Small intestine (tissue), 7 donors: ENCODE measurements at regions not wholly inside any gene's neighbourhood (a gene's known extent, or its start where the extent isn't known, plus 50 kb on each side); places are given as distances from the start of the nearest gene placed in this dataset.

Experiments used
- DNase-seq, 2 donors: peaks; one replicate each; pipeline versions ENCODE4 v3.0.0 to v3.0.0-alpha.2; 2013
- FAIRE-seq: peaks from 2 replicates; lab custom pipeline; 2012; peaks lifted over from hg19 to GRCh38; lab: Jason Lieb, UNC
- H3K27ac ChIP-seq, 3 donors: one replicate each; pipeline ENCODE4 v1.5.1; 2013; ENCODE audit warnings: low read length in 2 of 3, mild to moderate bottlenecking in 2 of 3, control low read depth in 1 of 3, inconsistent platforms in 1 of 3, low read depth in 1 of 3, moderate library complexity in 1 of 3
- H3K27me3 ChIP-seq, 3 donors: one replicate each; pipeline ENCODE4 v1.6.1; 2013; ENCODE audit warnings: low read length in 3 of 3, inconsistent platforms in 1 of 3; ENCODE audit not compliant: control insufficient read depth in 3 of 3, insufficient read depth in 3 of 3
- H3K36me3 ChIP-seq, 3 donors: one replicate each; pipeline ENCODE4 v1.6.1; 2013; ENCODE audit warnings: low read length in 3 of 3, inconsistent platforms in 1 of 3, low read depth in 1 of 3, mild to moderate bottlenecking in 1 of 3, moderate library complexity in 1 of 3; ENCODE audit not compliant: control insufficient read depth in 3 of 3, insufficient read depth in 2 of 3
- H3K4me1 ChIP-seq, 3 donors: one replicate each; pipeline ENCODE4 v1.6.1; 2013; ENCODE audit warnings: low read length in 2 of 3, inconsistent platforms in 1 of 3, low read depth in 1 of 3, mild to moderate bottlenecking in 1 of 3, moderate library complexity in 1 of 3; ENCODE audit not compliant: control insufficient read depth in 3 of 3, insufficient read depth in 2 of 3
- H3K4me3 ChIP-seq, 3 donors: one replicate each; pipeline ENCODE4 v1.5.1; 2013; ENCODE audit warnings: low read length in 3 of 3, control low read depth in 1 of 3, inconsistent platforms in 1 of 3, low read depth in 1 of 3, mild to moderate bottlenecking in 1 of 3, moderate library complexity in 1 of 3
- H3K9me3 ChIP-seq, 2 donors: one replicate each; pipeline ENCODE4 v1.6.1; 2013; ENCODE audit warnings: low read depth in 1 of 2, low read length in 1 of 2; ENCODE audit not compliant: control insufficient read depth in 2 of 2, insufficient read depth in 1 of 2
- WGBS, 3 donors: extraction: QIAGEN DNeasy Blood & Tissue Kit; methylation state at CpG; one replicate each; pipeline ENCODE4 v1.1.7; 2013; 5-methylcytosine and 5-hydroxymethylcytosine counted together
- donor health status: healthy with polysubstance abuse.
- donor health status: control.
- donor health status: control.
- donor health status: Bipolar disorder and iron deficiency.
- donor health status: healthy.

DNA sequence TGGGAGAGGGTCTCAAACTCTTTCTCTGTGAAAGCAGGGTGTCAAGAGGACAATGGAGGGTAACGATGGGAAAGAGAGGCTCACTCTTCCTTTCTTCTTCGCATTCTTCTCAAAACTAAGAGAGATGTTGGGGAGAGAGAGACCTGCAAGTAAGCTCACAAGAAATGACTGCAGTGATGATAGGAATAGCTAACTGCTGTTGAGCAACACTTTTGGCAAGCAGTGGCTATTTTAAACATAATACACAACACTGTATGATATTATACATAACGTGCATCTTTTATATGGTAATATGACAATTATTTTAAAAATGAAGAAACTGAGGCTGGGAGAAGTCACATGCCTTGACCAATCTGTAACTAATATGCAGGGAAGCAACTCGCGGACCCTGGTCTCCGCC lies 247.5 kb downstream of the CMPK2 start:
- DNase-seq (no peak), FAIRE-seq (no peak)
- 84 to 90% (median 86%) methylated on average over 6 of the region's 6 CpGs for WGBS, 3 donors
- Histone ChIP-seq H3K36me3 (no peaks in the 10 kb centered on the region), H3K9me3 (peaks cover 0 to 9% of the 10 kb centered on the region in 2 donors), H3K27ac (no peak overlapping the region), H3K27me3 (peaks cover 0 to 4% (median 0%) of the 10 kb centered on the region in 3 donors), H3K4me3 (no peak overlapping the region), H3K4me1 (no peaks in the 10 kb centered on the region)

DNA sequence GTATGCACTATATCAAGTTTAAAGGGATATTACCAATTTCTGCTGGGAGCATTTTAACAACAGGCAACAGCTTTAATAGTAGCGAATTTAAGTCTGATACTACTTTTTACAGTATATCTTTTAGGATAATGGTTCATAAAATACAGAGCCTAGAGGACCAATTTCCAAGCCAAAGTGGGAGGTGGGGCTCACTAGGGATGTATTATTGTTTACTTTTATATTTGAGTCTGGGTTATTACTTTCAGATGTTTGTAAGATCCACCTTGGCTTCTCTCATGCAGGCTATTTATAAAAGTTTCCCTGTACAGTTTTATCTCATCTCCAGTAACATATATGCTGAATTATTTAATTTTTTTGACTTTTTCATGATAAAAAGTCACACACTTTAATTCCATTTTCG lies 242.0 kb downstream of the CMPK2 start:
- DNase-seq (no peak), FAIRE-seq (no peak)
- Histone ChIP-seq H3K4me1 (no peaks in the 10 kb centered on the region), H3K27me3 (no peaks in the 10 kb centered on the region), H3K27ac (no peak overlapping the region), H3K9me3 (no peaks in the 10 kb centered on the region), H3K36me3 (no peaks in the 10 kb centered on the region), H3K4me3 (no peak overlapping the region)
- 69 to 81% (median 78%) methylated on average over 2 of the region's 2 CpGs for WGBS, 3 donors

DNA sequence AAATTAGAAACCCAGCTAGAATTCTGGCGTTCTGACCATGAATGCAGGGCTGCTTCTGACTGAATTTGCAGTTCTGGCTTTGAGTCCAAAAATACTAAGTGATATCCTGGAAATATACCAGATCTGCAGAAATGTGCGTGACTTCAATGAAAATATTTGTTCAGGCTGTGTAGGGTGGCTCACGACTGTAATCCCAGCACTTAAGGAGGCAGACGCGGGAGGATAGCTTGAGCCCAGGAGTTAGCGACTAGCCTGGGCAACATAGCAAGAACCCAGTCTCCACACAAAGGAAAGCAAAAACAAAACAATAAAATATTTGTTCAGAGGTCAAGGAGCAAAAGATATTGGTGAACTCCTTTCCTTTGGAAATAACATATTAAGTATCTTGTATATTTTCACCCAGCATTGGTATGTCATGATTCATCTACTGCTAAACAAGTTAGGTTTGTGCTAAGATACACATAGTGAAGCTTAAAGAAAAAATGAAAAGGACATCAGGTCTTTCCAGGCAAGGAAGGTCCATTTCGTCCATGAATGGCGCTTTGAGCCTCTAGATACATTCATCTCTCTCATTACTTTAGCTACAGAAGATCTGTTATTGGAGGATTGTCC lies 239.2 kb downstream of the CMPK2 start:
- DNase-seq (no peak), FAIRE-seq (no peak)
- no peak overlapping the region for H3K4me3 ChIP-seq
- no peaks in the 10 kb centered on the region for H3K27me3 ChIP-seq
- WGBS, 3 donors, result 60 to 72% (median 69%) methylated on average over 8 of the region's 8 CpGs
- H3K36me3 ChIP-seq, result no peaks in the 10 kb centered on the region
- H3K27ac ChIP-seq, result no peak overlapping the region
- H3K9me3 ChIP-seq, result no peaks in the 10 kb centered on the region
- no peaks in the 10 kb centered on the region for H3K4me1 ChIP-seq

DNA sequence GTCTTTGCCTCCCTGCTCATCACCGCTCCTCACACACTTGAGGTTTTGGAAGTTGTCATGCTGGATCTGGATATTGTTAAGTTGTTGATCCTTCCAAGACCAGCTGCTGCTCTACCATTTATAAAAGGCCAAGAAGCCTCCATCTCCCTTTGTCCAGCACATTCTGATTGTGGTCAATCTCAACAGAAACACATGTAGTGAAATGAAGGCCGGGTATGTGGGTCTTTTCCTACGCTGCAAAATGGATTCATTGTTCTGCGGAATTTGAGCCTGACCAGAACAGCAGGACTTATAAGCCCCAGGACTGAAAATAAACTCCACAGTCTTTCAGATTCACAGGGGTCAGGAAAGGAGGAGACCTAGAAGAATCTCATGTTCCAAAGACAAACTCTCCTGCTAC lies 238.4 kb downstream of the CMPK2 start:
- no peaks in the 10 kb centered on the region for H3K9me3 ChIP-seq

GRCh38 chr2:6630209-6630608 lies 235.5 kb downstream of the CMPK2 start:
- Histone ChIP-seq H3K27ac (no peak overlapping the region), H3K9me3 (no peaks in the 10 kb centered on the region), H3K36me3 (no peaks in the 10 kb centered on the region), H3K4me1 (no peaks in the 10 kb centered on the region), H3K27me3 (no peaks in the 10 kb centered on the region), H3K4me3 (no peak overlapping the region)
- WGBS, 3 donors, result 55 to 65% (median 61%) methylated on average over 3 of the region's 3 CpGs
- DNase-seq (no peak), FAIRE-seq (no peak)

More for the DNA sequence above, 238.4 kb downstream of the CMPK2 start:
- H3K36me3 ChIP-seq, result no peaks in the 10 kb centered on the region
- H3K4me1 ChIP-seq, result no peaks in the 10 kb centered on the region
- H3K27ac ChIP-seq, result no peak overlapping the region
- 89 to 92% (median 91%) methylated on average over 4 of the region's 4 CpGs for WGBS, 3 donors
- FAIRE-seq (no peak), DNase-seq (no peak)
- no peak overlapping the region for H3K4me3 ChIP-seq
- H3K27me3 ChIP-seq, result no peaks in the 10 kb centered on the region

- FAIRE-seq, result no peak
- Histone ChIP-seq H3K27ac (no peak overlapping the region), H3K27me3 (no peaks in the 10 kb centered on the region), H3K4me3 (no peak overlapping the region), H3K9me3 (no peaks in the 10 kb centered on the region), H3K36me3 (no peaks in the 10 kb centered on the region), H3K4me1 (no peaks in the 10 kb centered on the region)
- WGBS, 3 donors, result 70 to 81% (median 77%) methylated on average over 1 of the region's 1 CpG
- DNase-seq, result no peak
These were observed 230.4 kb downstream of the CMPK2 start for GRCh38 chr2:6635296-6635695.

DNA sequence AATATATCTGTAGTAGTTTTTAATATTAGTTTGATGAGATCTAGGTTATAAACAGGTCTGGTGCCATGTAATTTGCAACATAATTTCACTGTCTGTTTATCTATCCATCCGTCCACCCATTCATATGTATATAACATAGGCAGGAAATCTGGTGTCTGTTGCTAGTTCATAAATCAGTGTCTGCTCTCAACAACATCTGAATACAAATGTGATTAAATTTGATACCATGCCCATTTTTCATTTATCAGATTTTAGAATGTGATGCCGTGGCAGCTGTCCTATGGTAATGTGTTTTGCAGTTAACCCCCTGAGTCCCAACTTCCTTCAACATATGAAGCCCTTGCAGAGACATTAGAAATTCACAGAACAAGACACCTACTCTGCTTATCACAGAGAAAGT lies 228.4 kb downstream of the CMPK2 start:
- H3K9me3 ChIP-seq, result no peaks in the 10 kb centered on the region
- H3K36me3 ChIP-seq, result no peaks in the 10 kb centered on the region
- no peak overlapping the region for H3K27ac ChIP-seq
- no peak for DNase-seq
- no peak for FAIRE-seq
- WGBS, 3 donors, result 37 to 51% (median 42%) methylated on average over 2 of the region's 2 CpGs
- no peak overlapping the region for H3K4me3 ChIP-seq
- no peaks in the 10 kb centered on the region for H3K27me3 ChIP-seq
- no peaks in the 10 kb centered on the region for H3K4me1 ChIP-seq

GRCh38 chr2:6639929-6640620 lies 225.6 kb downstream of the CMPK2 start:
- Histone ChIP-seq H3K4me3 (no peak overlapping the region), H3K4me1 (no peaks in the 10 kb centered on the region), H3K9me3 (no peaks in the 10 kb centered on the region), H3K27ac (no peak overlapping the region), H3K36me3 (no peaks in the 10 kb centered on the region), H3K27me3 (no peaks in the 10 kb centered on the region)
- DNase-seq, result no peak
- no peak for FAIRE-seq
- 38 to 62% (median 59%) methylated on average over 3 of the region's 3 CpGs for WGBS, 3 donors
